Transverse colon (tissue), 4 donors: ENCODE measurements at regions not wholly inside any gene's neighbourhood (a gene's known extent, or its start where the extent isn't known, plus 50 kb on each side); places are given as distances from the start of the nearest gene placed in this dataset.
A peak's percentile ranks its signal among the peaks of the same experiment; 100 is the strongest.

Experiments
- DNase-seq: peaks from one replicate; pipeline ENCODE4 v3.0.0-alpha.2; 2019
- H3K27ac ChIP-seq, 4 donors: fragments of 200-600 bp; sonication (generic); 2 replicates each; pipeline ENCODE4 v1.5.1; 2016 to 2018; ENCODE audit warnings: inconsistent platforms in 4 of 4
- H3K27me3 ChIP-seq: fragments of 200-600 bp; sonication (generic); 2 replicates; pipeline ENCODE4 v1.5.1; 2017; ENCODE audit warnings: inconsistent platforms
- H3K36me3 ChIP-seq, 4 donors: fragments of 200-600 bp; sonication (generic); 2 replicates each; pipeline ENCODE4 v1.5.1; 2017 to 2019; ENCODE audit warnings: inconsistent platforms in 4 of 4
- H3K4me1 ChIP-seq, 4 donors: fragments of 200-600 bp; sonication (generic); 2 replicates each; pipeline ENCODE4 v1.5.1; 2017 to 2020; ENCODE audit warnings: inconsistent platforms in 4 of 4
- H3K4me3 ChIP-seq, 4 donors: fragments of 200-600 bp; sonication (generic); 1 replicate in 1 of 4; 2 replicates in 3 of 4; pipeline versions ENCODE4 v1.5.1 to v1.6.1; 2017 to 2019; ENCODE audit warnings: inconsistent platforms in 4 of 4
- H3K9me3 ChIP-seq, 2 donors: fragments of 200-600 bp; sonication (generic); 2 replicates each; pipeline ENCODE4 v1.5.1; 2017 to 2019; ENCODE audit warnings: inconsistent platforms in 2 of 2
- EP300 ChIP-seq: sonication (generic); formaldehyde crosslinking; IDR thresholded peaks from one replicate; pipeline ENCODE4 v1.6.1; 2017; ENCODE audit warnings: antibody characterized with exemption, low read depth
- POLR2A ChIP-seq: fragments of 450-650 bp; IDR thresholded peaks from one replicate; pipeline ENCODE4 v1.6.1; 2016; ENCODE audit warnings: antibody characterized with exemption, mild to moderate bottlenecking, moderate library complexity
- POLR2AphosphoS5 ChIP-seq, 3 donors: sonication (generic); formaldehyde crosslinking; IDR thresholded peaks; one replicate each; pipeline ENCODE4 v1.6.1; 2016; ENCODE audit warnings: antibody characterized with exemption in 3 of 3
- WGBS, 2 donors: methylation state at CpG; one replicate each; pipeline ENCODE4 v1.1.5; 2018; ENCODE audit warnings: low coverage in 1 of 2; 5-methylcytosine and 5-hydroxymethylcytosine counted together
- in situ Hi-C, 4 donors: fragments of 200-750 bp; cut with MboI; loops; one replicate each; pipeline versions ENCODE4 v1.15.0 to v1.15.1; 2017; ENCODE audit warnings: low sequenced_read_pairs in 3 of 4, low pct_ligation_motif_present in 1 of 4, low pct_unique_long_range_greater_than_20kb in 1 of 4
- intact Hi-C: fragments of 100-400 bp; cut with DNase I; formaldehyde crosslinking; loops from one replicate; pipeline ENCODE4 v1.15.1; 2023; ENCODE audit warnings: low total_unique reads
- TF ChIP-seq, protein P1 (sequence below), 5 experiments: fragments of 200-600 bp in 3 of 5; fragments of 450-650 bp in 2 of 5; sonication (generic) in 3 of 5; IDR thresholded peaks; 1 replicate in 2 of 5; 2 replicates in 3 of 5; pipeline ENCODE4 v1.5.1; 2016 to 2017; ENCODE audit warnings: antibody characterized with exemption in 5 of 5, inconsistent platforms in 3 of 5, mild to moderate bottlenecking in 2 of 5, moderate library complexity in 1 of 5

DNA sequence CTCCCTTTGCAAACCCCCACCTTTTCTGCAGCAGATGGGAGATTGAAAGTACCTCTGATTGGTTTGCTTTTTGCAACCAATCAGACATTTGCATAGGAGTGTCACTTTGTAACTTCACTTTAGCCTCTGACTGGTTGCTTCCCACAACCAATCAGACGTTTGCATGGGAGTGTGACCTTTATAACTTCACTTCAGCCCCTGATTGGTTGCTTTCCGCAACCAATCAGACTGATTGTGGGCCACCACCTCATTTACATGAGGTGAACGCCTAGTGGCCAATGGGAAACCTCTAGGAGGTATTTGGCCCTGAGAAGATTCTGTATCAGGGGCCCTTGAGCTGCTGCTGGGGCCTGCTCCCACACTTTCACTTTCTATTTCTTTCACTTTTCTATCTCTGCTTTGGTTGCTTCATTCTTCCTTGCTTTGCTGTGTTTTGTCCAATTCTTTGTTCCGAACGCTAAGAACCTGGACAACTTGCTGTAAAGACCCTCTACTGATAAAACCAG, 106.0 kb upstream of the PRICKLE1 start:
- peak overlapping the region in 1 of 4 donors; percentile 63 for H3K27ac ChIP-seq
- no peaks in the 10 kb centered on the region for H3K36me3 ChIP-seq
- no peak for DNase-seq
- in situ Hi-C loops (no loop called here), intact Hi-C loops (no loop called here)
- H3K27me3 ChIP-seq: no peaks in the 10 kb centered on the region
- no peaks in the 10 kb centered on the region for H3K9me3 ChIP-seq
- H3K4me1 ChIP-seq: no peaks in the 10 kb centered on the region
- H3K4me3 ChIP-seq: no peak overlapping the region
- WGBS, 2 donors: 86 to 89% methylated on average over 3 to 5 of the region's 5 CpGs
- no peak for TF ChIP-seq POLR2A
- TF ChIP-seq POLR2AphosphoS5 (IDR thresholded peaks at IDR 0.05): no peak
- TF ChIP-seq EP300: no peak
- TF ChIP-seq, protein P1, sequence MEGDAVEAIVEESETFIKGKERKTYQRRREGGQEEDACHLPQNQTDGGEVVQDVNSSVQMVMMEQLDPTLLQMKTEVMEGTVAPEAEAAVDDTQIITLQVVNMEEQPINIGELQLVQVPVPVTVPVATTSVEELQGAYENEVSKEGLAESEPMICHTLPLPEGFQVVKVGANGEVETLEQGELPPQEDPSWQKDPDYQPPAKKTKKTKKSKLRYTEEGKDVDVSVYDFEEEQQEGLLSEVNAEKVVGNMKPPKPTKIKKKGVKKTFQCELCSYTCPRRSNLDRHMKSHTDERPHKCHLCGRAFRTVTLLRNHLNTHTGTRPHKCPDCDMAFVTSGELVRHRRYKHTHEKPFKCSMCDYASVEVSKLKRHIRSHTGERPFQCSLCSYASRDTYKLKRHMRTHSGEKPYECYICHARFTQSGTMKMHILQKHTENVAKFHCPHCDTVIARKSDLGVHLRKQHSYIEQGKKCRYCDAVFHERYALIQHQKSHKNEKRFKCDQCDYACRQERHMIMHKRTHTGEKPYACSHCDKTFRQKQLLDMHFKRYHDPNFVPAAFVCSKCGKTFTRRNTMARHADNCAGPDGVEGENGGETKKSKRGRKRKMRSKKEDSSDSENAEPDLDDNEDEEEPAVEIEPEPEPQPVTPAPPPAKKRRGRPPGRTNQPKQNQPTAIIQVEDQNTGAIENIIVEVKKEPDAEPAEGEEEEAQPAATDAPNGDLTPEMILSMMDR (IDR thresholded peaks at IDR 0.05): no peak

DNA sequence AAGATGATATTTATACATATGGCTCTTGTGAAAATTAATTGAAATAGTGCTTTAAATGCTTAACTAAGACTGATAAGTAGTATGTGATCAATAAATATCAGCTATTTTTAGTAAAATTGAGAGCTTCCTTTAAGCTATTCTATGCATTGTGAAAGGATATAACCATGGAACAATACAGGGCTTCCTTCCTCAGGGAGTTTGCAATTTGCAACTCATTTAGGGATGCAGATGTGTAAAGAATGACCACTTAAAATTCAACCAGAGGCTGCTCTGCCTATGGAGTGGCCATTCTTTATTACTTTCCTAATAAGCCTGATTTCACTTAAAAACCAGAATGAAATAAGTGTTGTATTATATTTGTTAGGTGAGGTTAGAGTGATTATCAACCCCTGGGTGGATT, 103.2 kb upstream of the PRICKLE1 start:
- Histone ChIP-seq H3K27ac (no peak overlapping the region), H3K9me3 (no peaks in the 10 kb centered on the region), H3K27me3 (no peaks in the 10 kb centered on the region), H3K4me3 (no peak overlapping the region), H3K4me1 (no peaks in the 10 kb centered on the region), H3K36me3 (no peaks in the 10 kb centered on the region)
- intact Hi-C loops: no loop called here
- TF ChIP-seq EP300: no peak
- no peak for TF ChIP-seq POLR2AphosphoS5 (IDR thresholded peaks at IDR 0.05)
- TF ChIP-seq POLR2A: no peak
- TF ChIP-seq, protein P1 (IDR thresholded peaks at IDR 0.05): no peak
- in situ Hi-C loops: no loop called here
- no peak for DNase-seq

DNA sequence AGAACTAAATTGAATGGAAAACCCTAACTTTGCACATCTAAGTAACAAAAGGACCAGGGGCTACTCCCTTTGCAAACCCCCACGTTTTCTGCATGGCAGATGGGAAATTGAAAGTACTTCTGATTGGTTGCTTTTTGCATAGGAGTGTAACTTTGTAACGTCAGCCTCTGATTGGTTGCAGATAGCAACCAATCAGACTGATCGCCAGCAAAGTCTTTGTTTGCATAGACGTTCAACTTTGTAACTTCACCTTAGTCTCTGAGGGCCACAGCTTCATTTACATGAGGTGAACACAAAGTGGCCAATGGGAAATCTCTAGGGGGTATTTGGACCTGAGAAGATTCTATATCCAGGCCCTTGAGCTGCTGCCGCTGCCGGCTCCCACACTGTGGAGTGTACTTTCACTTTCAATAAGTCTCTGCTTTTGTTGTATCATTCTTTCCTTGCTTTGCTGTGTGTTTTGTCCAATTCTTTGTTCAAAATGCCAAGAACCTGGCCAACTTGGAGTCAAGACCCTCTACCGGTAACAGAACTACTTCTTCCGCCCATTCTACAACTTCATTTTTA, 102.5 kb upstream of the PRICKLE1 start:
- Histone ChIP-seq H3K4me3 (peak overlapping the region in 1 of 4 donors; percentile 17), H3K9me3 (no peaks in the 10 kb centered on the region), H3K36me3 (no peaks in the 10 kb centered on the region), H3K27ac (peak overlapping the region in 1 of 4 donors; percentile 17), H3K4me1 (no peaks in the 10 kb centered on the region), H3K27me3 (no peaks in the 10 kb centered on the region)
- no peak for DNase-seq
- in situ Hi-C loops (no loop called here), intact Hi-C loops (no loop called here)
- WGBS, 2 donors: 67 to 74% methylated on average over 4 to 8 of the region's 8 CpGs
- TF ChIP-seq, protein P1 (IDR thresholded peaks at IDR 0.05): no peak
- no peak for TF ChIP-seq EP300
- TF ChIP-seq POLR2AphosphoS5 (IDR thresholded peaks at IDR 0.05): no peak
- TF ChIP-seq POLR2A: no peak

DNA sequence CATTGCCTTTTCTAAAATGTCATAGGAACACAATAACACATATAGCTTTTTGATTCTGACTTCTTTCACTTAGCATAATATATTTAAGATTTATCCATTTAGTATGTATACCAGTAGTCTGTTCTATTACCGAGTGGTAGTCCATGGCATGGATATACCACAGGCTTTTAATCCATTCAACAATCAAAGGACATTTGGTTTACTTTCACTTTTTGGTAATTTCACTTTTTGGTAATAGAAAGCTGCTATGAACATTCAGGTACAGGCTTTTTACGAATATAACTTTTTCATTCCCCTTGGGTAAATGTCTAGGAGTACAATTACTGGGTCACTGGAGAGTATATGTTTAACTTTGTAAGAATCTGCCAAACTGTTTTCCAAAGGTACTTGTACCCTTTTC, 100.7 kb upstream of the PRICKLE1 start:
- no peak overlapping the region for H3K27ac ChIP-seq
- no peak for TF ChIP-seq EP300
- TF ChIP-seq, protein P1 (IDR thresholded peaks at IDR 0.05): no peak
- no peak for TF ChIP-seq POLR2AphosphoS5 (IDR thresholded peaks at IDR 0.05)
- no peak for TF ChIP-seq POLR2A
- in situ Hi-C loops (no loop called here), intact Hi-C loops (no loop called here)
- DNase-seq: no peak
- H3K9me3 ChIP-seq: no peaks in the 10 kb centered on the region
- H3K27me3 ChIP-seq: no peaks in the 10 kb centered on the region
- 86 to 87% methylated on average over 2 of the region's 2 CpGs for WGBS, 2 donors
- H3K36me3 ChIP-seq: no peaks in the 10 kb centered on the region
- no peaks in the 10 kb centered on the region for H3K4me1 ChIP-seq
- H3K4me3 ChIP-seq: no peak overlapping the region
